WERI-Rb-1 (cell line): ENCODE measurements at regions not wholly inside any gene's neighbourhood (a gene's known extent, or its start where the extent isn't known, plus 50 kb on each side); places are given as distances from the start of the nearest gene placed in this dataset.

Source experiments
- DNase-seq: peaks from one replicate; pipeline ENCODE4 v3.0.0-alpha.2; 2020
- H3K27ac ChIP-seq: fragments of 250-450 bp; sonication (Bioruptor Pico); 2 replicates; pipeline ENCODE4 v1.5.1; 2020; ENCODE audit warnings: mild to moderate bottlenecking, moderate library complexity
- H3K27me3 ChIP-seq: fragments of 250-450 bp; sonication (Bioruptor Pico); 2 replicates; pipeline ENCODE4 v1.5.1; 2021; ENCODE audit warnings: mild to moderate bottlenecking, low read depth, moderate library complexity; ENCODE audit not compliant: insufficient read depth, severe bottlenecking
- H3K36me3 ChIP-seq: fragments of 250-450 bp; sonication (Bioruptor Pico); 2 replicates; pipeline ENCODE4 v1.5.1; 2020; ENCODE audit warnings: mild to moderate bottlenecking, moderate library complexity
- H3K4me3 ChIP-seq: 2 replicates; pipeline ENCODE4 v1.5.1; 2011; ENCODE audit warnings: low read depth, mild to moderate bottlenecking, control low read depth, low read length
- H3K9me3 ChIP-seq: fragments of 250-450 bp; sonication (Bioruptor Pico); 2 replicates; pipeline ENCODE4 v1.5.1; 2021; ENCODE audit warnings: mild to moderate bottlenecking, moderate library complexity; ENCODE audit not compliant: severe bottlenecking
- CTCF ChIP-seq: IDR thresholded peaks from 2 replicates; pipeline ENCODE4 v1.5.1; 2011; ENCODE audit warnings: low read depth, mild to moderate bottlenecking, control low read depth, inconsistent platforms, low read length

DNA sequence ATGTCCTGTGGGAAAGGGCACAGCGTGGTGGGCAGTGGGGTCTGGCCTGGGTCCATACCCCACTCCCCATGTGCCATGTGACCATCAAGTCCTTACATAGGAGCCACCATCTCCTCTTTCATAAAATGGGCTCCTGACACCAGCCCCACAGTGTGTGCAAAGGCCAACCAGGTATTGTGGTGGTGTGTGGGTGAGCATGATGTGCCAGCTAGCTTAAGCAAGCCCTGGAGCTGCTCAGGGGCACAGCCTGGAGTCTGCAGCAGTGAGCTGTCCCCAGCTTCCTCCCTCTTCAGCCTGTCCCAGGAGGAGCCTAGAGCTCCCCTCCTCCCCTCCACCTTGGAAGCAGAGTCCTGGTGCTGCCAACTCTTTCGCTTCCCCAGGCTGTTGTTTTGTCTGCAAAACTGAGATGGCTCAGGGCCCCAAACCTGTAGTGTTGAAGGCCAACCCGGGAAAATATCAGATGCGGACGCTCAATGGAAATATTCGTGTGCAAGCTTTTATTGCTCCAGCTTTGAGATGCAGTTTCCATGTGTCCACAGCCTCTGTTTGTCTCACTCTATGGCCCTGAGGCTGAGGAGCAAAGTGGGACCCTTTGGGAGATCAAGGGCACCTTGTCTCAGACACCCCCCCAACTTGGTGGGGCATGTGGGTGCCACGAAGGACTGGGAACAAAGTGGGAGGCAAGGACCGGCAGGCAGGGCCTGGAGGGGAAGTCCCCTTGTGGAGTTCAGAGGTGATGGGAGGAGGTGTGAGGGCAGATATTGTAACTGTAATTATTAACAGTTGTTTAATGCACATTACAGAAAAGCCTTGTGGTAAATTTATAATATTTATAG, 92.6 kb downstream of the CTTN start:
- Histone ChIP-seq H3K4me3 (no peak overlapping the region), H3K27me3 (no peaks in the 10 kb centered on the region), H3K9me3 (peaks cover 4% of the 10 kb centered on the region), H3K27ac (no peak overlapping the region), H3K36me3 (no peaks in the 10 kb centered on the region; the same call in 1 of the 2 replicates)
- no peak for TF ChIP-seq CTCF
- no peak for DNase-seq

DNA sequence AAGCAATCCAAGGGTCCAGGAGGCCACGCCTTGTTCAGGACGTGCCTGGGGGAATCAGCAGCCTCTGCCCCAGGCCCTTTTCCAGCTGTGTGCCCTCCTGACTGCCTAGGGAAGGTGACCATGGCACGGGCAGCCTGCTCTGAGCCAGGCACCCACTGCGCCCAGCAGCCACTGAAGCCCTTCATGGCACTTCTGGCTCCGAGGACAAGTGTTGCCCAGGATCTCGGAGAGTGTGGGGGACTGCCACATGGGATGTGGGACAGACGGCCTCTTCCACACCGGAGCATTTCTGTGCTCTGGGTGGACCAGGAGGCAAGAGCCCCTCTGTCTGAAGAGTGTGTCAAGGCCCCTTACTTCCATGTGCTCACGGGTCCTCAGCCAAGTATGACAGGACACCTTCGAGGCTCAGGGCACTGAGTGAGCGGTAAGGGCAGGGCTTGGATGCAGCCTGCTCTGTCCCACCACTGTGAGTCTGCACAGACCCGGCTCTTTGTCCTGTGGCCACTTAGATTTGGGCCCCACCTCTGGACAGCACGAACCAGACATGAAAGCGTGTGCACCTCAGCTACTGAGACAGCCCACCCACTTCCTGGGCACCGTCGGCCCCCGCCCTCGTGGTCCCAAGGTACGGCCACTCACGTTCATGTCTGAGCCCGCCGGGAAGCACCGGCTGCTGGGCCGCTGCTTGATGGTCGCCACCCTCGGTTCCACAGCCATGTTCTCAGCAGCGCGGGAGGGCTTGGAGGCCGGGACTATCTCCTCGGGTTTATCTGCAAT, 93.6 kb downstream of the CTTN start:
- Histone ChIP-seq H3K9me3 (peaks cover 4% of the 10 kb centered on the region), H3K36me3 (no peaks in the 10 kb centered on the region; the same call in 1 of the 2 replicates), H3K4me3 (no peak overlapping the region), H3K27me3 (no peaks in the 10 kb centered on the region), H3K27ac (no peak overlapping the region)
- peak; percentile 2 for DNase-seq
- no peak for TF ChIP-seq CTCF

- H3K9me3 ChIP-seq, result peaks cover 4% of the 10 kb centered on the region
- no peak overlapping the region for H3K27ac ChIP-seq
- TF ChIP-seq CTCF, result no peak
- H3K27me3 ChIP-seq, result no peaks in the 10 kb centered on the region
- H3K4me3 ChIP-seq, result no peak overlapping the region
- no peaks in the 10 kb centered on the region; the same call in 1 of the 2 replicates for H3K36me3 ChIP-seq
- no peak for DNase-seq
These were observed 94.8 kb downstream of the CTTN start for GRCh38 chr11:70493089-70493474.

DNA sequence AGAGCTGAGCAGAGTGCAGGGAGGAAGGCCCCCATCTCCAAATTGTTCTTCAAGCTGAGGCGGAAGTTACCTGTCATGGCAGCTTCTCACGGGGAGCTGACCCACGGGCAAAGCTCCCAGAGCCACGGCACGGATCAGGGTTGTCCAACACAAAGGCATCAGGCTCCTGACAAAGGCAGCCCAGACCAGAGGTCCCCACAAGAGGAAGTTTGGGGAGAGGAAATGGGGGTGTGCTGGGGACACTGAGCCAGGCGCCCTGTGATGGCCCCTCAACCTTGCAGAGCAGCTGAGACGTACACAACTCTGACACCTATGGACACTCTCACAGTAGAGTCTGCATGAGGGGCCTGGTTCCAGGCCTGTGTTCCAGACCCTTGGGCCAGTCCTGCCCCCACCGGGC, 95.6 kb downstream of the CTTN start:
- TF ChIP-seq CTCF, result no peak
- Histone ChIP-seq H3K9me3 (peaks cover 4% of the 10 kb centered on the region), H3K4me3 (no peak overlapping the region), H3K27me3 (no peaks in the 10 kb centered on the region), H3K36me3 (no peaks in the 10 kb centered on the region; the same call in 1 of the 2 replicates), H3K27ac (no peak overlapping the region)
- no peak for DNase-seq

- H3K4me3 ChIP-seq, result no peak overlapping the region
- DNase-seq, result no peak
- TF ChIP-seq CTCF, result no peak
- H3K9me3 ChIP-seq, result peaks cover 4% of the 10 kb centered on the region
- H3K27ac ChIP-seq, result no peak overlapping the region
- H3K27me3 ChIP-seq, result no peaks in the 10 kb centered on the region
- H3K36me3 ChIP-seq, result no peaks in the 10 kb centered on the region; the same call in 1 of the 2 replicates
These were observed 96.4 kb downstream of the CTTN start for GRCh38 chr11:70494559-70495350.
